A673 (cell line): ENCODE measurements at regions not wholly inside any gene's neighbourhood (a gene's known extent, or its start where the extent isn't known, plus 50 kb on each side); places are given as distances from the start of the nearest gene placed in this dataset.

Experiments used
- BruUV-seq: library from RNA; stranded (reverse); fragments of 400-500 nt; replicated peaks from 2 replicates; lab custom pipeline; 2021; lab: Mats Ljungman, UMichigan
- CTCF ChIA-PET: fragments of 300-600 bp; sonication (Branson Sonifier 250); formaldehyde crosslinking; loops from one replicate; lab custom pipeline; 2022; ENCODE audit warnings: antibody characterized with exemption; lab: Charles Lee
- POLR2A ChIA-PET: fragments of 300-600 bp; sonication (Branson Sonifier 250); formaldehyde crosslinking; loops from one replicate; lab custom pipeline; 2022; ENCODE audit warnings: antibody characterized with exemption; ENCODE audit not compliant: low non-redundant PET; lab: Charles Lee
- DNase-seq: peaks from one replicate; pipeline ENCODE4 v3.0.0-alpha.2; 2015; ENCODE audit warnings: low spot score
- H3K27ac ChIP-seq: fragments of 200-600 bp; sonication (generic); 2 replicates; pipeline ENCODE4 v1.5.1; 2016; ENCODE audit warnings: mixed run types, low read depth, mild to moderate bottlenecking, mixed read lengths, antibody characterized with exemption, low read length; ENCODE audit not compliant: poor library complexity, severe bottlenecking
- H3K27me3 ChIP-seq: fragments of 200-600 bp; sonication (generic); replicated peaks from 2 replicates; pipeline ENCODE4 v1.6.1; 2017; ENCODE audit warnings: mixed run types, low read depth, mild to moderate bottlenecking, mixed read lengths, antibody characterized with exemption, low read length; ENCODE audit not compliant: insufficient read depth, poor library complexity
- H3K36me3 ChIP-seq: fragments of 200-600 bp; sonication (generic); 2 replicates; pipeline ENCODE4 v1.6.1; 2016; ENCODE audit warnings: mixed run types, mild to moderate bottlenecking, mixed read lengths, antibody characterized with exemption, low read length; ENCODE audit not compliant: insufficient read depth, poor library complexity, severe bottlenecking
- H3K4me1 ChIP-seq: fragments of 200-600 bp; sonication (generic); 2 replicates; pipeline ENCODE4 v1.6.1; 2017; ENCODE audit warnings: mixed run types, mild to moderate bottlenecking, mixed read lengths, antibody characterized with exemption, low read length; ENCODE audit not compliant: insufficient read depth, poor library complexity, severe bottlenecking
- H3K4me3 ChIP-seq: fragments of 200-600 bp; sonication (generic); 2 replicates; pipeline ENCODE4 v1.5.1; 2016; ENCODE audit warnings: low read depth, mixed run types, mild to moderate bottlenecking, mixed read lengths, low read length; ENCODE audit not compliant: poor library complexity, severe bottlenecking
- H3K9me3 ChIP-seq: fragments of 200-600 bp; sonication (generic); 2 replicates; pipeline ENCODE4 v1.6.1; 2016; ENCODE audit warnings: mixed run types, low read depth, mild to moderate bottlenecking, mixed read lengths, antibody characterized with exemption, low read length; ENCODE audit not compliant: poor library complexity, severe bottlenecking
- EZH2 ChIP-seq: fragments of 200-600 bp; sonication (generic); IDR thresholded peaks from 2 replicates; pipeline ENCODE4 v1.6.1; 2017; ENCODE audit warnings: borderline replicate concordance, low read depth, mild to moderate bottlenecking, mixed read lengths, antibody characterized with exemption, low read length; ENCODE audit not compliant: poor library complexity, severe bottlenecking
- intact Hi-C: fragments of 100-400 bp; cut with micrococcal nuclease; formaldehyde crosslinking; loops from one replicate; pipeline ENCODE4 v1.10.0; 2022; ENCODE audit not compliant: unreplicated experiment
- TF ChIP-seq, protein P1 (sequence below): fragments of 300-800, 200-600 bp; sonication (generic); conservative IDR thresholded peaks from 2 replicates; pipeline ENCODE4 v1.5.1; 2017; ENCODE audit warnings: low read depth, mild to moderate bottlenecking, antibody characterized with exemption, low read length, moderate library complexity, mixed read lengths

DNA sequence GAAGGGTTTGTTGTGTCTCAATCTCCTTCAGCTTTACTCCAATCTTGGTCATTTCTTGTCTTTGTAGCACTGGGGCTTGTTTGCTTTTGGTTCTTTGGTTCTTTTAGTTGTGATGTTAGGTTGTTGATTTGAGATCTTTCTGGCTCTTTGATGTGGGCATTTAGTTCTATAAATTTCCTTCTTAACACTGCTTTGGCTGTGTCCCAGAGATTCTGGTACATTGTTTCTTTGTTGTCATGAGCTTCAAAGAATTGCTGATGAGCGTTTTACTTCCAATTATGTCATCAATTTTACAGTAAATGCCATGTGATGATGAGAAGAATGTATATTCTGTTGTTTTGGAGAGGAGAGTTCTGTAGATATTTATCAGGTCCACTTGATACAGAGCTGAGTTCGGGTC, 353.3 kb downstream of the MAN2A1 start:
- no peaks in the 10 kb centered on the region for H3K36me3 ChIP-seq
- no TSS peak for BruUV-seq
- no peaks in the 10 kb centered on the region for H3K4me1 ChIP-seq
- H3K9me3 ChIP-seq: peaks cover 6% of the 10 kb centered on the region
- DNase-seq: no peak
- ChIA-PET CTCF (no interaction called here), POLR2A (no interaction called here)
- intact Hi-C loops: loop anchor here (10.0 kb wide), 1 partner anchor 582 kb away; no protein-coding TSS in a partner anchor
- H3K4me3 ChIP-seq: no peak overlapping the region
- no peaks in the 10 kb centered on the region for H3K27me3 ChIP-seq
- TF ChIP-seq, protein P1, sequence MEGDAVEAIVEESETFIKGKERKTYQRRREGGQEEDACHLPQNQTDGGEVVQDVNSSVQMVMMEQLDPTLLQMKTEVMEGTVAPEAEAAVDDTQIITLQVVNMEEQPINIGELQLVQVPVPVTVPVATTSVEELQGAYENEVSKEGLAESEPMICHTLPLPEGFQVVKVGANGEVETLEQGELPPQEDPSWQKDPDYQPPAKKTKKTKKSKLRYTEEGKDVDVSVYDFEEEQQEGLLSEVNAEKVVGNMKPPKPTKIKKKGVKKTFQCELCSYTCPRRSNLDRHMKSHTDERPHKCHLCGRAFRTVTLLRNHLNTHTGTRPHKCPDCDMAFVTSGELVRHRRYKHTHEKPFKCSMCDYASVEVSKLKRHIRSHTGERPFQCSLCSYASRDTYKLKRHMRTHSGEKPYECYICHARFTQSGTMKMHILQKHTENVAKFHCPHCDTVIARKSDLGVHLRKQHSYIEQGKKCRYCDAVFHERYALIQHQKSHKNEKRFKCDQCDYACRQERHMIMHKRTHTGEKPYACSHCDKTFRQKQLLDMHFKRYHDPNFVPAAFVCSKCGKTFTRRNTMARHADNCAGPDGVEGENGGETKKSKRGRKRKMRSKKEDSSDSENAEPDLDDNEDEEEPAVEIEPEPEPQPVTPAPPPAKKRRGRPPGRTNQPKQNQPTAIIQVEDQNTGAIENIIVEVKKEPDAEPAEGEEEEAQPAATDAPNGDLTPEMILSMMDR: no peak
- TF ChIP-seq EZH2: no peak
- H3K27ac ChIP-seq: no peak overlapping the region

DNA sequence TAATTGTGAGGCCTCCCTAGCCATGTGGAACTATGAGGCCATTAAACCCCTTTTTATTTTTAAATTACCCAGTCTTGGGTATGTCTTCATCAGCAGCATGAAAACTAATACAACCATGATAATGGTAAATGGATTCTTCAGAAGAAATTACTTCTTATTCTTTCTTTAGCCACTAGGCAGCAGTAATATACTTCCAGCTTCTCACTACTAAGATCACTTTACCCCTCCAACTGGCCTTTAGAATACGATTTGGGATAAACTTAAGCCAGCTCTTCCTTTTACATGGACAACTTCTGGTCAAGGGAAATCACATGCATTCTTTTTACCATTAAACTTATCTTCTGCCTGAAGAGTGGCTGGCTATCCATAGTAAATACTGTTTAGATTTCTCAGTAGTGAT, 355.4 kb downstream of the MAN2A1 start:
- Histone ChIP-seq H3K36me3 (no peaks in the 10 kb centered on the region), H3K4me3 (no peak overlapping the region), H3K27ac (no peak overlapping the region), H3K27me3 (no peaks in the 10 kb centered on the region), H3K4me1 (peaks cover 6% of the 10 kb centered on the region), H3K9me3 (peaks cover 6% of the 10 kb centered on the region)
- intact Hi-C loops: loop anchor here (10.0 kb wide), 1 partner anchor 580 kb away; no protein-coding TSS in a partner anchor
- peak; percentile 29 for DNase-seq
- no TSS peak for BruUV-seq
- TF ChIP-seq, protein P1: peak; percentile 39
- no peak for TF ChIP-seq EZH2
- POLR2A ChIA-PET: no interaction called here
- CTCF ChIA-PET: interaction anchor here (0.5 kb wide), 1 partner anchor 504 kb away, joined by 5 read pairs; no protein-coding TSS in a partner anchor

DNA sequence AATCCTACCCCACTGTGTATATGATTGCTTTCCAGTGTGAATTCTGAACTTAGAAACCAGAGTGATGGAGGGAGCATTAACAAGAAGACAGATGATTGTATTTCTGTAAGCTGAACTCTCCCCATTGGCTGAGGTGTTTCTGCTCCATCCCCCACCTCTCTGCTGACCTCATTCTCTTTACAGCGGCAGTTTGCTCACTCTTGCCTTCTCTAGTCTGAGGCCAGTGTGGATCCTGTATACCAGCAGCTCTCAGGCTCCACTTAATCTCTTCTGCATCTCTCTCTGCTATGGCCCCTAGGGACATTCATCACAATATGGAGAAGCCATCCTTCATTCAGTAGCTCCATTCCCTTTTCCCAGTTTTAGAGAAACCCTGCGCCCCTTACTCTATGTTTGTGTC, 358.8 kb downstream of the MAN2A1 start:
- ChIA-PET CTCF (no interaction called here), POLR2A (interaction anchor here (0.6 kb wide), 2 partner anchors 59 to 448 kb away, joined by 3 to 4 read pairs; no protein-coding TSS in a partner anchor)
- TF ChIP-seq EZH2: no peak
- TF ChIP-seq, protein P1: no peak
- no TSS peak for BruUV-seq
- H3K9me3 ChIP-seq: no peaks in the 10 kb centered on the region
- intact Hi-C loops: loop anchor here (10.0 kb wide), 1 partner anchor 576 kb away; no protein-coding TSS in a partner anchor
- no peak overlapping the region for H3K4me3 ChIP-seq
- H3K36me3 ChIP-seq: no peaks in the 10 kb centered on the region
- H3K27me3 ChIP-seq: no peaks in the 10 kb centered on the region
- peaks cover 18% of the 10 kb centered on the region for H3K4me1 ChIP-seq
- no peak for DNase-seq
- H3K27ac ChIP-seq: no peak overlapping the region
